Sigmoid colon (tissue), 3 donors: ENCODE measurements at regions not wholly inside any gene's neighbourhood (a gene's known extent, or its start where the extent isn't known, plus 50 kb on each side); places are given as distances from the start of the nearest gene placed in this dataset.

ENCODE experiments used
- POLR2A ChIP-seq, 2 donors: fragments of 450-650 bp; IDR thresholded peaks; one replicate each; pipeline ENCODE4 v1.6.1; 2016; ENCODE audit warnings: antibody characterized with exemption in 2 of 2, mild to moderate bottlenecking in 2 of 2, moderate library complexity in 2 of 2
- TF ChIP-seq, protein P1 (sequence below), 4 experiments: fragments of 450-650 bp in 3 of 4; fragments of 200-600 bp in 1 of 4; IDR thresholded peaks; one replicate each; pipeline ENCODE4 v1.5.1; 2016 to 2019; ENCODE audit warnings: antibody characterized with exemption in 4 of 4, mild to moderate bottlenecking in 3 of 4, moderate library complexity in 2 of 4

DNA sequence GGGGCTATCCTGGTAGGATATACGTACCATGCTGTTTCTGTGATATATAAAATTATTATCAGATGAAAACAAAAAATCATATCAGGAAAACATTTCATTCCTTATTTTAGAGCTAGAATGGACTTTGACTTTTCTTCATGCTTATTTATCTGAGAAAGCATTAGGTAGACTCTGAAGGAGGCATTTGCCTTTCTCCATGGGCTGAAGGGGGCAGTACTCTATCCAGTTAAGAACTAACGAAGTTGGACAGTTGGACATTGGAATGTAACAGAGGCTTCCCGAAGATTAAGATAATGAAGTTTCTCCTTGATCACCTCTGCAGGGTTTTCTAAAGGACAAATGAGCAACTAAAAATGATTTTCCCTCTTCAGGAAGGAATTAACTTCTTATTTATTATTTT is 233.9 kb downstream of the SAMD5 start:
- TF ChIP-seq, protein P1, sequence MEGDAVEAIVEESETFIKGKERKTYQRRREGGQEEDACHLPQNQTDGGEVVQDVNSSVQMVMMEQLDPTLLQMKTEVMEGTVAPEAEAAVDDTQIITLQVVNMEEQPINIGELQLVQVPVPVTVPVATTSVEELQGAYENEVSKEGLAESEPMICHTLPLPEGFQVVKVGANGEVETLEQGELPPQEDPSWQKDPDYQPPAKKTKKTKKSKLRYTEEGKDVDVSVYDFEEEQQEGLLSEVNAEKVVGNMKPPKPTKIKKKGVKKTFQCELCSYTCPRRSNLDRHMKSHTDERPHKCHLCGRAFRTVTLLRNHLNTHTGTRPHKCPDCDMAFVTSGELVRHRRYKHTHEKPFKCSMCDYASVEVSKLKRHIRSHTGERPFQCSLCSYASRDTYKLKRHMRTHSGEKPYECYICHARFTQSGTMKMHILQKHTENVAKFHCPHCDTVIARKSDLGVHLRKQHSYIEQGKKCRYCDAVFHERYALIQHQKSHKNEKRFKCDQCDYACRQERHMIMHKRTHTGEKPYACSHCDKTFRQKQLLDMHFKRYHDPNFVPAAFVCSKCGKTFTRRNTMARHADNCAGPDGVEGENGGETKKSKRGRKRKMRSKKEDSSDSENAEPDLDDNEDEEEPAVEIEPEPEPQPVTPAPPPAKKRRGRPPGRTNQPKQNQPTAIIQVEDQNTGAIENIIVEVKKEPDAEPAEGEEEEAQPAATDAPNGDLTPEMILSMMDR (IDR thresholded peaks at IDR 0.05), result no peak
- TF ChIP-seq POLR2A (IDR thresholded peaks at IDR 0.05), result no peak
